Coronary artery (tissue), 2 donors: ENCODE measurements at regions not wholly inside any gene's neighbourhood (a gene's known extent, or its start where the extent isn't known, plus 50 kb on each side); places are given as distances from the start of the nearest gene placed in this dataset.
A peak's percentile ranks its signal among the peaks of the same experiment; 100 is the strongest.
"Not testable (repeated sequence)": the region's sequence is repeated elsewhere in the genome, so short reads cannot be mapped to it uniquely, and the experiment has no call there.

Experiments
- DNase-seq: peaks from one replicate; pipeline ENCODE4 v3.0.0-alpha.2; 2017; ENCODE audit warnings: low spot score
- H3K27ac ChIP-seq, 2 donors: fragments of 200-600 bp; sonication (generic); one replicate each; pipeline ENCODE4 v1.5.1; 2016 to 2019
- H3K4me3 ChIP-seq: fragments of 200-600 bp; sonication (generic); 2 replicates; pipeline ENCODE4 v1.5.1; 2016; ENCODE audit warnings: mild to moderate bottlenecking, moderate library complexity
- TF ChIP-seq, protein P1 (sequence below): fragments of 200-600 bp; sonication (generic); IDR thresholded peaks from one replicate; pipeline ENCODE4 v1.5.1; 2019; ENCODE audit warnings: antibody characterized with exemption

DNA sequence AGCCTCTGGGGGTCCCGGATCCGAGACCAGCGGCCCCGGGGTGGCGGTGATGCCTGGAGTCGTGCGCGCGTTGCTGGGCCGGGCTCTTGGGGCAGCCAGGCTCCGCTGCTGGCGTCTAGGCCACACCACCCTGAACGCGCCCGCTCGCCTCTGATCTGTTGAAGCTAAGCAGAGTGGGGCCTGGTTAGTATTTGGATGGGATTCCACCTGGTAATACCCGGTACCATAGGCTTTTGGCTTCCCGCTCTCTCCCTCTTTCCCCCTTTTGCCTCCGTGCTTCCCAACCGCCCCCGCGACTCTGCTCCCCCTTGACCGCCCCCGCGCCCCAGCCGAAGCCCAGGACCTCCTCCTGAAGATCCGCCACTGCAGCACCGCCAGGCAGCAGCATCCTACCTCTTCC, 1383.5 kb upstream of the DEFB115 start:
- TF ChIP-seq, protein P1, sequence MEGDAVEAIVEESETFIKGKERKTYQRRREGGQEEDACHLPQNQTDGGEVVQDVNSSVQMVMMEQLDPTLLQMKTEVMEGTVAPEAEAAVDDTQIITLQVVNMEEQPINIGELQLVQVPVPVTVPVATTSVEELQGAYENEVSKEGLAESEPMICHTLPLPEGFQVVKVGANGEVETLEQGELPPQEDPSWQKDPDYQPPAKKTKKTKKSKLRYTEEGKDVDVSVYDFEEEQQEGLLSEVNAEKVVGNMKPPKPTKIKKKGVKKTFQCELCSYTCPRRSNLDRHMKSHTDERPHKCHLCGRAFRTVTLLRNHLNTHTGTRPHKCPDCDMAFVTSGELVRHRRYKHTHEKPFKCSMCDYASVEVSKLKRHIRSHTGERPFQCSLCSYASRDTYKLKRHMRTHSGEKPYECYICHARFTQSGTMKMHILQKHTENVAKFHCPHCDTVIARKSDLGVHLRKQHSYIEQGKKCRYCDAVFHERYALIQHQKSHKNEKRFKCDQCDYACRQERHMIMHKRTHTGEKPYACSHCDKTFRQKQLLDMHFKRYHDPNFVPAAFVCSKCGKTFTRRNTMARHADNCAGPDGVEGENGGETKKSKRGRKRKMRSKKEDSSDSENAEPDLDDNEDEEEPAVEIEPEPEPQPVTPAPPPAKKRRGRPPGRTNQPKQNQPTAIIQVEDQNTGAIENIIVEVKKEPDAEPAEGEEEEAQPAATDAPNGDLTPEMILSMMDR: no peak
- Histone ChIP-seq H3K4me3 (no peak overlapping the region), H3K27ac (no peak overlapping the region)
- peak; percentile 79 for DNase-seq

DNA sequence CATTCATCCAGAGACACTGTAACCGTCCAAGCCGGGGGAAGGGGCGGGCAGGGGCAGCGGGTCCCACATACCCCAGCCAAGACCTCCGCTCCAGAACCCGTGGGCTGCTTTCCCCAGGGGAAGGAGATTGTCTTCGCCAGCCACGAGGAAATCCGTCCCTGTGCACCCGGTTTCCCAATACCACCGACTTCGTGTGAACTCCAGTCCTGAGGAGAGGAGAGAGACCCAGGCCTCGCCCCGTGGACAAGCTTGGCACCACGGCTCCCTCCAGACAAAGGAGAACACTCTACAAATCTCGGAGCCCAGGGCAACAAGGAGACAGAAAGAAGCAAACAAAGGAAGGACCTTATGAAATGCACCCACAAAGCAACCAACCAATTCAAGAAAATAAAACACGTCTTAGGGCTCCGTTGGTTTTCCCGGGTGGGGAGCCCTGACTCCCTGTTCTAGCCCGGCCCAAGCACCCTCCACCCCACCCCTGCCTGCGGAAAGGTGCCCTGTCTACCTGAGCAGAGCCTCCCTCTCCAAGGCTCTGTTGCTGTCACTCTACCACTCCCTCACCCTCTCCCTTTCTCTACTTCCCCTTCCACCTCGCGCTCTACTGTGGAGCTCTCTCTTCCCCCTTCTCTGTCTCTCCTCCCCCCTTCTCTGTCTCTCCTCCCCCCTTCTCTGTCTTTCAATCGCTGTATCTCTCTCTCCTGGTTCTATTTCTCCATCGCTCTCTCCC, 1382.8 kb upstream of the DEFB115 start:
- DNase-seq: no peak
- Histone ChIP-seq H3K27ac (no peak overlapping the region), H3K4me3 (no peak overlapping the region)
- TF ChIP-seq, protein P1: no peak

DNA sequence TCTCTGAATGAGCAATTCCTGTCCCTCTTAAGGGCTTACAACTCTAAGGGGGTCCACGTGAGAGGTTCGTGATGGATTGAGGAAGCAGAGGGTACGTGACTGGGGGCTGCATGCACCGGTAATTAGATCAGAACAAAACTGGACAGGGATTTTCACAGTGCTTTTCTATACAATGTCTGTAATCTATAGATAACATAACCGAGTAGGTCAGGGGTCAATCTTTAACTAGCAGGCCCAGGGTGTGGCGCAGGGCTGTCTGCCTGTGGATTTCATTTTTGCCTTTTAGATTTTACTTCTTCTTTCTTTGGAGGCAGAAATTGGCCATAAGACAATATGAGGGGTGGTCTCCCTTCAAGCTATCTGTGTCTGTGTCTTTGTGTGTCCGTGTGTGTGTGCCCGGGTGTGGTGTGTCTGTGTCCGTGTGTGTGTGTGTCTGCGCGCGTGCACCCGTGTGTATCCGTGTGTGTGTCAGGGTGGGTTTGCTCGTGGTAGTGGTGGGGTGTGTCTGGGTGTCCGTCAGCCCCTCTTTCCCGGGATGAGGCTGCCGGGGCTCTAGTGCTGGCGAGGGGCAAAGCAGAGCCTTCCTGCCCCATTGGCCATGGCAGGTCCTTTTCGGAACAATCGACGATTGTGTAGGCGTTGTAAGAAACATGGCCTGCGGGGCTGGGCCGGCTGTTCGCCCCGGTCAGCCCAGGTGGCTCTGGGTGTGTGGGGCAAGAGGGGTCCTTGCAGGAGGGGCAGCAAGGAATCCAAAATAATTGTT, 1382.0 kb upstream of the DEFB115 start:
- H3K4me3 ChIP-seq, H3K27ac ChIP-seq, DNase-seq: not testable (repeated sequence)

DNA sequence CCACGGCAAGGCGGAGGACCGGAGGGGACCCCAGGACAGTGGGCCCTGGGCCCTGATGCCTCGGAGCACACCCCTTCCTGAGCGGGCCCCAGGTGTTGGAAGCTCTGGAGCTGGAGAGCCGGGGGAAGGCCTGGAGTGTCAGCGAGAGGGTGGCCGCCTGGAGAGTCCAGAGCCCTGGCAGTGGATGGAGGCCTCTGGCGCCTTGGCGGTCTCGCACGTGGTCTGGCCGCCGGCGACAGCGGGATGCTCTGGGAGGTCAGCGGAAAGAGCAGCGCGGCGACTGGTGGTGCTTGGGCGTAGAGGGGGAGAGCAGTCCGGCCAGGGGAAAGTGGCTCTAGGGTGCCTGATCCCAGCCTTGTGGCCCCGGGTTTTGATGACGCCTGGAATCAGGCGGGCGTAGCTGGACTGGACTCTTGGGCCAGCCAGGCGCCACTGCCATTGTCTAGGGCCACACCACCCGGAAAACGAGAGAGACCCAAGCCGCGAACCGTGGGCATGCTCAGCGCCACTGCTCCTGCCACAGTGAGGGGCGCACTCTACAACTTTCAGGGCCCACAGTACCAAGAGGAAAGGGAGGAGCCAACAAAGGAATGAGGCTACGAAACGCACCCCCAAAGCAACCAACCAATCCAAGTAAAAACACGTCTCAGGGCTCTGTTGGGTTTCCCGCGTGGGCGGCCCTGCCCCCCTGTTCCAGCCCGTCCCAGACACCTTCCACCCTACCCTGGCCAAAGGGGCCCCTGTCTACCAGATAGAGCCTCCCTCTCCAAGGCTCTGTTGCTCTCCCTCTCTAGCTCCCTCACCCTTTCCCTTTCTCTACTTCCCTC, 1381.2 kb upstream of the DEFB115 start:
- not testable (repeated sequence) for H3K4me3 ChIP-seq, DNase-seq

DNA sequence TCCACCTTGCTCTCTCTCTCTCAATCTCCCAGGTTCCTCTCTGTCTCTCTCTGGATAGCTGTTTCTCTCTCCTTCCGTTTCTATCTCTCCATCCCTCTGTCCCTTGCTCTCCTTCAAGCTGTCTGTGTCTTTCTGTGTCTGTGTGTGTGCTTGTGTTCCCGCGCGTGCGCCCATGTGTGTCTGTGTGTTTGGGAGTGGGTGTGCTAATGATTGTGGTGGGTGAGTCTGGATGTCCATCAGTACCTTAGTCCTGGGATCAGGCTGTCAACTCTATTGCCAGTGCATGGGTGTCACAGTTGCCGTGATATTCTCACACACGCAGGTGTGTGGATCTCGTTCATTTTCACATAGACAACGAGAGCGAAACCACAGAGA, 1380.6 kb upstream of the DEFB115 start:
- no peak for DNase-seq
- TF ChIP-seq, protein P1: no peak

More for the DNA sequence above, 1381.2 kb upstream of the DEFB115 start:
- H3K27ac ChIP-seq: not testable (repeated sequence)

DNA sequence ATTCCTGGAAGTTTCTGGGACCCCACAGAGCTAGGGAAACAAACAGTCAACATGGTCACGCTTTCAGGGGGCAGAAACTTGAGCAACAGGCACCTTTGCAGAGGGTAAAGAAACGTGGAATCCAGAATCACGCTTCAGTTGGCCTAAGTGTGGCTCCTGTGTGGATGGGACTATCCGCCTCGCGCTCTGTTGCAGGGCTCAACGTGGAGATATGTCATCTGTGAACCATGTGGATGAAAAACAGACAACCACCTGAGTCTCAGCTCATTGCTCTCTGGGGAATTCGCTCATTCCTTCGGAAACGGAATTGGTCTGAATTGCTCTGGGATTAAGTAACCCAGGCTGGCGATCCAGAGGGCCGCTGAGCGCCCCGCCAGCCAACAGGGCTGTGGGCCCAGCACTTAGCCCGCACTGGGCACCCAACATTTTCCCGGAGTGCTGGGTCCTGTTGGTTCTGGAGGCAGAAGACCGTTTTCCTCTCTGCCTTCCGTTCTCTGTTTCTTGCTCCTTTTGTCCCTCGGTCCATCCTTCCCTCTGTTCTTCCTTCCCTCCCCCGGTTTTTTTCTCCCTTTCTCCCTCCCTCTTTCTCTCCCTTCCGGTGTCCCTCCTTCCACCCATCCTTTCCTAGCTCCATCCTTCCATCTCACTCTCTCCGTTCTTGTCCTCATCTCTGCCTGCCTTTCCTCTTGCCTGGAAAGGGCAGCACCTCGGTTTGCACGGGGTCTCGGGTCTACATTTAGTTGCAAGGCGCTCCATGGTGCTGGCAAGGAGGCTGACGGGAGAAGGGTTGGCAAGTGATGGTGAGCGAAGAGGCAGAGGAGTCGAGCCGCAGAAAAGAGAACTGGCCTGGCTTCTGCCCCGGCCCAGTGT, 1379.8 kb upstream of the DEFB115 start:
- not testable (repeated sequence) for H3K4me3 ChIP-seq, DNase-seq, H3K27ac ChIP-seq

More for the DNA sequence above, 1380.6 kb upstream of the DEFB115 start:
- H3K27ac ChIP-seq: no peak overlapping the region
- H3K4me3 ChIP-seq: no peak overlapping the region

DNA sequence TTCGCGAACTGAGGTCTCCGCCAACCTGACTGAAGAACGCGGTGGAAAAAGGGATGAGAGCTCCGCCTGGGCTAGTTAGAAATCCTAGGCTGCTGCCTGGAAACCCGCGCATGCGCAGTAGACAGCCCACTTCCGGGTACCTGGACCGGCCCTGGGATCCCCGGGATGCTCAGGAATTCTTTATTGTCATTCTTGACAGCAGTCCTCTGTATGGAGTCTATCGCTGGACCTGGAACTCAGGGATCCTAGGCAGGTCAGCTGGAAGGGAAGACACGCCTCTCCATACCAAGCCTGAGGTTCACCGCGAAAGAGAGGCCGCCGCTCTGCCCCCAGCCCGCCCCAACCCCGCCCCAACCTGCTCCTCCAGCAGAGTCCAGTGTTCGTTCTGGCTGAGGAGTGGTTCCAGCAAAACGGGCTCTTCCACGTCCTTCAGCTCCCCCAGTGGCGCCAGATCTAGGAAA, 1379.2 kb upstream of the DEFB115 start:
- TF ChIP-seq, protein P1: no peak
- no peak overlapping the region for H3K4me3 ChIP-seq

More for the DNA sequence above, 1379.2 kb upstream of the DEFB115 start:
- DNase-seq: no peak
- H3K27ac ChIP-seq: no peak overlapping the region
